SK-N-SH (cell line): ENCODE measurements at regions not wholly inside any gene's neighbourhood (a gene's known extent, or its start where the extent isn't known, plus 50 kb on each side); places are given as distances from the start of the nearest gene placed in this dataset.

Source experiments
- CTCF ChIA-PET: fragments of 300-600, 350-600 bp; formaldehyde crosslinking; extraction: SDS; loops from one replicate; lab custom pipeline; 2021; lab: Yijun Ruan, JAX
- POLR2A ChIA-PET: fragments of 350-600 bp; sonication (Branson Sonifier 250); formaldehyde crosslinking; extraction: SDS; loops from one replicate; lab custom pipeline; 2020; ENCODE audit warnings: antibody characterized with exemption, inconsistent platforms; lab: Yijun Ruan, JAX
- DNase-seq: peaks from one replicate; pipeline ENCODE4 v3.0.0; 2012
- H2AFZ ChIP-seq: fragments of 200-600 bp; sonication (generic); 2 replicates; pipeline ENCODE4 v1.8.1; 2016; ENCODE audit warnings: antibody characterized with exemption, mild to moderate bottlenecking, low read depth
- H3F3A ChIP-seq: fragments of 200-600 bp; sonication (generic); replicated peaks from 2 replicates; pipeline ENCODE3; 2016; ENCODE audit warnings: antibody characterized with exemption, mild to moderate bottlenecking; ENCODE audit not compliant: insufficient read depth
- H3K27ac ChIP-seq, 2 experiments: fragments of 200-500 bp in 1 of 2; fragments of 200-600 bp in 1 of 2; sonication (Bioruptor generic) in 1 of 2; sonication (generic), shearing (Covaris generic) in 1 of 2; 2 replicates each; pipeline versions ENCODE4 v1.5.1 to v1.6.1; 2014 to 2016; ENCODE audit warnings: low read depth in 2 of 2, inconsistent platforms in 1 of 2, low read length in 1 of 2, mild to moderate bottlenecking in 1 of 2, mixed read lengths in 1 of 2
- H3K27me3 ChIP-seq: fragments of 200-600 bp; sonication (generic), shearing (Covaris generic); 2 replicates; pipeline ENCODE4 v1.6.1; 2016; ENCODE audit warnings: mixed run types; ENCODE audit not compliant: insufficient read depth
- H3K36me3 ChIP-seq, 2 experiments: fragments of 200-500 bp in 1 of 2; fragments of 200-600 bp in 1 of 2; sonication (Bioruptor generic) in 1 of 2; sonication (generic) in 1 of 2; replicated peaks in 1 of 2; 2 replicates each; pipeline versions ENCODE3 to v1.5.1; 2014 to 2016; ENCODE audit warnings: low read length in 1 of 2, mild to moderate bottlenecking in 1 of 2; ENCODE audit not compliant: insufficient read depth in 2 of 2, control insufficient read depth in 1 of 2
- H3K4me1 ChIP-seq, 2 experiments: fragments of 200-500 bp in 1 of 2; fragments of 200-600 bp in 1 of 2; sonication (Bioruptor generic) in 1 of 2; sonication (generic), shearing (Covaris generic) in 1 of 2; 2 replicates each; pipeline versions ENCODE4 v1.5.1 to v1.6.1; 2014 to 2016; ENCODE audit warnings: low read depth in 1 of 2, low read length in 1 of 2, mixed run types in 1 of 2; ENCODE audit not compliant: insufficient read depth in 2 of 2, control insufficient read depth in 1 of 2
- H3K4me2 ChIP-seq: fragments of 200-600 bp; sonication (generic), shearing (Covaris generic); 2 replicates; pipeline ENCODE4 v1.6.1; 2017; ENCODE audit warnings: mixed run types
- H3K4me3 ChIP-seq, 2 experiments: fragments of 200-500 bp in 1 of 2; fragments of 200-600 bp in 1 of 2; sonication (Bioruptor generic) in 1 of 2; sonication (generic), shearing (Covaris generic) in 1 of 2; 2 replicates each; pipeline versions ENCODE4 v1.5.1 to v1.8.1; 2014 to 2016; ENCODE audit warnings: low read depth in 2 of 2, inconsistent platforms in 1 of 2, low read length in 1 of 2, mild to moderate bottlenecking in 1 of 2, mixed read lengths in 1 of 2, moderate library complexity in 1 of 2
- H3K79me2 ChIP-seq: fragments of 200-600 bp; sonication (generic); 2 replicates; pipeline ENCODE4 v1.8.1; 2017; ENCODE audit warnings: mild to moderate bottlenecking; ENCODE audit not compliant: insufficient read depth
- H3K9ac ChIP-seq: fragments of 200-600 bp; sonication (generic); 2 replicates; pipeline ENCODE4 v1.6.1; 2017; ENCODE audit warnings: mixed run types
- H3K9me2 ChIP-seq: fragments of 200-600 bp; sonication (generic); 2 replicates; pipeline ENCODE4 v1.6.1; 2017; ENCODE audit warnings: mixed run types
- H3K9me3 ChIP-seq: fragments of 200-600 bp; sonication (generic); 2 replicates; pipeline ENCODE4 v1.6.1; 2017; ENCODE audit warnings: mixed run types, mild to moderate bottlenecking, moderate library complexity
- H4K20me1 ChIP-seq: fragments of 200-600 bp; sonication (generic); 2 replicates; pipeline ENCODE4 v1.6.1; 2017; ENCODE audit warnings: mild to moderate bottlenecking, mixed run types; ENCODE audit not compliant: insufficient read depth
- EP300 ChIP-seq, 2 experiments: IDR thresholded peaks; 2 replicates each; pipeline versions ENCODE4 v1.4.0 to v1.6.1; 2012; ENCODE audit warnings: borderline replicate concordance in 1 of 2, low read depth in 1 of 2, low read length in 1 of 2
- FOXJ3 ChIP-seq: sonication (generic); formaldehyde crosslinking; IDR thresholded peaks from 2 replicates; pipeline ENCODE4 v1.5.1; 2020; ENCODE audit warnings: mild to moderate bottlenecking, missing genetic modification reagents
- GABPA ChIP-seq: IDR thresholded peaks from 2 replicates; pipeline ENCODE4 v1.4.0; 2012; ENCODE audit warnings: low read depth, mild to moderate bottlenecking
- JUND ChIP-seq: IDR thresholded peaks from 2 replicates; pipeline ENCODE4 v1.4.0; 2012
- RFX5 ChIP-seq: IDR thresholded peaks from 2 replicates; pipeline ENCODE4 v1.6.1; 2012; ENCODE audit warnings: mild to moderate bottlenecking, improper control_type of control experiment, low read length
- RXRA ChIP-seq: IDR thresholded peaks from 2 replicates; pipeline ENCODE4 v1.4.0; 2012; ENCODE audit warnings: low read depth, mild to moderate bottlenecking, borderline replicate concordance
- SMC3 ChIP-seq: IDR thresholded peaks from 2 replicates; pipeline ENCODE4 v1.6.1; 2012; ENCODE audit warnings: low read depth, low read length, improper control_type of control experiment
- TAF1 ChIP-seq: IDR thresholded peaks from 2 replicates; pipeline ENCODE4 v1.6.1; 2012; ENCODE audit warnings: low read depth, mild to moderate bottlenecking, low read length, moderate library complexity, borderline replicate concordance
- WGBS: methylation state at CpG from one replicate; pipeline ENCODE4 v1.1.6; 2017; ENCODE audit warnings: low lambda C conversion rate; 5-methylcytosine and 5-hydroxymethylcytosine counted together
- TF ChIP-seq, protein P1 (sequence below): fragments of 200-600 bp; sonication (generic); IDR thresholded peaks from 2 replicates; pipeline ENCODE4 v1.6.1; 2017; ENCODE audit warnings: antibody characterized with exemption, mild to moderate bottlenecking, moderate library complexity
- TF ChIP-seq, protein P2 (sequence below): IDR thresholded peaks from 2 replicates; pipeline ENCODE4 v1.4.0; 2012; ENCODE audit warnings: low read depth
- TF ChIP-seq, protein P3 (sequence below): IDR thresholded peaks from 2 replicates; pipeline ENCODE4 v1.4.0; 2012; ENCODE audit warnings: low read depth, borderline replicate concordance
- TF ChIP-seq, protein P4 (sequence below): fragments of 150-350 bp; IDR thresholded peaks from 2 replicates; pipeline ENCODE4 v1.6.1; 2017; ENCODE audit warnings: antibody characterized with exemption, low read length, low read depth, borderline replicate concordance

DNA sequence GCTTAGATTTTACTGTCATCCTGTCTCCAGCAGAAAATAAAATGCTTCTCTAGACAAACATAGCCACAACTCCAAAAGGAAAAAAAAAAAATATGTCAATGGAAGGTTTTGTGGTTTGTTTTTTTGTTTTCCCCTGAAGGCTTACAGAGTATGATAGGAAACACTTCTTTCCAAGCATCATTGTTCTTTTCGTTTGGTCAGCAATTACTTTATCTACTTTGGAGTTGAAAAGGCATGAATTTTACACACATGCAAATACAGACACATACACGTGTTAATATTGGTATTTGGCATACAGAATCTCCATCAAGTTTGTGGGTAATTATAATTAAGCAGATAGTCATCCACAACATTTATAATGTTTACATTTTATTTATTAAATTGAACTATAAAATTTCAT is 496.9 kb upstream of the MBL2 start:
- no peak overlapping the region for H2AFZ ChIP-seq
- no peaks in the 10 kb centered on the region for H3K36me3 ChIP-seq
- no peaks in the 10 kb centered on the region for H4K20me1 ChIP-seq
- no peaks in the 10 kb centered on the region for H3K4me1 ChIP-seq
- DNase-seq, result no peak
- no peaks in the 10 kb centered on the region for H3K9me2 ChIP-seq
- no peak overlapping the region for H3K27ac ChIP-seq
- no peak overlapping the region for H3K9ac ChIP-seq
- POLR2A ChIA-PET, result no interaction called here
- H3K4me3 ChIP-seq, result no peak overlapping the region
- no peaks in the 10 kb centered on the region for H3K79me2 ChIP-seq
- no peaks in the 10 kb centered on the region for H3K27me3 ChIP-seq
- H3K4me2 ChIP-seq, result no peak overlapping the region
- no peaks in the 10 kb centered on the region for H3F3A ChIP-seq
- 8% methylated on average over 2 of the region's 2 CpGs for WGBS
- CTCF ChIA-PET, result interaction anchor here (0.6 to 0.9 kb wide), 3 partner anchors 11 to 1712 kb away, joined by 3 to 4 read pairs (median 3); no protein-coding TSS in a partner anchor
- no peaks in the 10 kb centered on the region for H3K9me3 ChIP-seq
- TF ChIP-seq, protein P1, sequence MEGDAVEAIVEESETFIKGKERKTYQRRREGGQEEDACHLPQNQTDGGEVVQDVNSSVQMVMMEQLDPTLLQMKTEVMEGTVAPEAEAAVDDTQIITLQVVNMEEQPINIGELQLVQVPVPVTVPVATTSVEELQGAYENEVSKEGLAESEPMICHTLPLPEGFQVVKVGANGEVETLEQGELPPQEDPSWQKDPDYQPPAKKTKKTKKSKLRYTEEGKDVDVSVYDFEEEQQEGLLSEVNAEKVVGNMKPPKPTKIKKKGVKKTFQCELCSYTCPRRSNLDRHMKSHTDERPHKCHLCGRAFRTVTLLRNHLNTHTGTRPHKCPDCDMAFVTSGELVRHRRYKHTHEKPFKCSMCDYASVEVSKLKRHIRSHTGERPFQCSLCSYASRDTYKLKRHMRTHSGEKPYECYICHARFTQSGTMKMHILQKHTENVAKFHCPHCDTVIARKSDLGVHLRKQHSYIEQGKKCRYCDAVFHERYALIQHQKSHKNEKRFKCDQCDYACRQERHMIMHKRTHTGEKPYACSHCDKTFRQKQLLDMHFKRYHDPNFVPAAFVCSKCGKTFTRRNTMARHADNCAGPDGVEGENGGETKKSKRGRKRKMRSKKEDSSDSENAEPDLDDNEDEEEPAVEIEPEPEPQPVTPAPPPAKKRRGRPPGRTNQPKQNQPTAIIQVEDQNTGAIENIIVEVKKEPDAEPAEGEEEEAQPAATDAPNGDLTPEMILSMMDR, result no peak
- TF ChIP-seq, protein P2, sequence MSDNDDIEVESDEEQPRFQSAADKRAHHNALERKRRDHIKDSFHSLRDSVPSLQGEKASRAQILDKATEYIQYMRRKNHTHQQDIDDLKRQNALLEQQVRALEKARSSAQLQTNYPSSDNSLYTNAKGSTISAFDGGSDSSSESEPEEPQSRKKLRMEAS, result no peak
- TF ChIP-seq TAF1 (no peak), RXRA (no peak)
- TF ChIP-seq, protein P3, sequence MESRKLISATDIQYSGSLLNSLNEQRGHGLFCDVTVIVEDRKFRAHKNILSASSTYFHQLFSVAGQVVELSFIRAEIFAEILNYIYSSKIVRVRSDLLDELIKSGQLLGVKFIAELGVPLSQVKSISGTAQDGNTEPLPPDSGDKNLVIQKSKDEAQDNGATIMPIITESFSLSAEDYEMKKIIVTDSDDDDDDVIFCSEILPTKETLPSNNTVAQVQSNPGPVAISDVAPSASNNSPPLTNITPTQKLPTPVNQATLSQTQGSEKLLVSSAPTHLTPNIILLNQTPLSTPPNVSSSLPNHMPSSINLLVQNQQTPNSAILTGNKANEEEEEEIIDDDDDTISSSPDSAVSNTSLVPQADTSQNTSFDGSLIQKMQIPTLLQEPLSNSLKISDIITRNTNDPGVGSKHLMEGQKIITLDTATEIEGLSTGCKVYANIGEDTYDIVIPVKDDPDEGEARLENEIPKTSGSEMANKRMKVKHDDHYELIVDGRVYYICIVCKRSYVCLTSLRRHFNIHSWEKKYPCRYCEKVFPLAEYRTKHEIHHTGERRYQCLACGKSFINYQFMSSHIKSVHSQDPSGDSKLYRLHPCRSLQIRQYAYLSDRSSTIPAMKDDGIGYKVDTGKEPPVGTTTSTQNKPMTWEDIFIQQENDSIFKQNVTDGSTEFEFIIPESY, result no peak

DNA sequence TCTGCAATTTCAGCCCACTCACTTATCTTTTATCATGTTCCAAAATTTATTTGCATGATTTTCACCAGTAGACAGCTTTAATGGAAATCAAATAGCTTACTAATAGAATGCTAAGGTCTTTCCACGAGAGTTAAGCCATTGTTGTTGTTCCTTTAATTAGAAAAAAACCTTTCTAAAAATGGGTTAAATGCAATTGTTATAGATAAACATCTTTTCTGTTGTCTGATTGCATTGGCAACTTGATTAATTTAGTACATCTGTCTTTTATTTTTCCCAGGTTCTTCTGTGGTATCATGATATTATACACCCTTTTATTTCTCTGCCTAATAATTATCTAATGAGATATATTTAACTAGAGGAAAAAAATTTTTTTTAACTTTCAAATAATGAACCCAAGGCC is 487.6 kb upstream of the MBL2 start:
- CTCF ChIA-PET, result no interaction called here

More for the DNA sequence above, 487.6 kb upstream of the MBL2 start:
- Histone ChIP-seq H3K9ac (no peak overlapping the region), H2AFZ (no peak overlapping the region), H3K36me3 (no peaks in the 10 kb centered on the region), H3K27me3 (no peaks in the 10 kb centered on the region), H4K20me1 (no peaks in the 10 kb centered on the region), H3K4me2 (no peak overlapping the region), H3K27ac (no peak overlapping the region), H3K4me3 (no peak overlapping the region), H3K79me2 (no peaks in the 10 kb centered on the region), H3F3A (no peaks in the 10 kb centered on the region), H3K9me2 (no peaks in the 10 kb centered on the region), H3K9me3 (no peaks in the 10 kb centered on the region), H3K4me1 (no peaks in the 10 kb centered on the region; a peak in 1 of 4 replicates)
- TF ChIP-seq GABPA (no peak), RXRA (no peak), RFX5 (no peak), JUND (no peak), FOXJ3 (no peak), SMC3 (no peak), EP300 (IDR thresholded peaks at IDR 0.05; ENCODE audit: borderline replicate concordance in 1 of 2, low read depth in 1 of 2, low read length in 1 of 2) (peak in 1 of 2 experiments; percentile 17; a peak in 1 of 4 replicates)
- TF ChIP-seq, protein P4, sequence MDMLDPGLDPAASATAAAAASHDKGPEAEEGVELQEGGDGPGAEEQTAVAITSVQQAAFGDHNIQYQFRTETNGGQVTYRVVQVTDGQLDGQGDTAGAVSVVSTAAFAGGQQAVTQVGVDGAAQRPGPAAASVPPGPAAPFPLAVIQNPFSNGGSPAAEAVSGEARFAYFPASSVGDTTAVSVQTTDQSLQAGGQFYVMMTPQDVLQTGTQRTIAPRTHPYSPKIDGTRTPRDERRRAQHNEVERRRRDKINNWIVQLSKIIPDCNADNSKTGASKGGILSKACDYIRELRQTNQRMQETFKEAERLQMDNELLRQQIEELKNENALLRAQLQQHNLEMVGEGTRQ, result no peak
- POLR2A ChIA-PET, result interaction anchor here (0.5 kb wide), 1 partner anchor 10 kb away, joined by 3 read pairs; no protein-coding TSS in a partner anchor
- peak; percentile 6 for DNase-seq
- WGBS, result 0% methylated on average over 1 of the region's 1 CpG
